DMS114 treated with DMSO at 0.1 percent for 48 hours (cell line): ENCODE measurements at regions not wholly inside any gene's neighbourhood (a gene's known extent, or its start where the extent isn't known, plus 50 kb on each side); places are given as distances from the start of the nearest gene placed in this dataset.
"Not testable (repeated sequence)": the region's sequence is repeated elsewhere in the genome, so short reads cannot be mapped to it uniquely, and the experiment has no call there.

Source experiments
- DNase-seq: peaks from one replicate; lab custom pipeline; 2025; ENCODE audit not compliant: unreplicated experiment; lab: John Stamatoyannopoulos, UW

DNA sequence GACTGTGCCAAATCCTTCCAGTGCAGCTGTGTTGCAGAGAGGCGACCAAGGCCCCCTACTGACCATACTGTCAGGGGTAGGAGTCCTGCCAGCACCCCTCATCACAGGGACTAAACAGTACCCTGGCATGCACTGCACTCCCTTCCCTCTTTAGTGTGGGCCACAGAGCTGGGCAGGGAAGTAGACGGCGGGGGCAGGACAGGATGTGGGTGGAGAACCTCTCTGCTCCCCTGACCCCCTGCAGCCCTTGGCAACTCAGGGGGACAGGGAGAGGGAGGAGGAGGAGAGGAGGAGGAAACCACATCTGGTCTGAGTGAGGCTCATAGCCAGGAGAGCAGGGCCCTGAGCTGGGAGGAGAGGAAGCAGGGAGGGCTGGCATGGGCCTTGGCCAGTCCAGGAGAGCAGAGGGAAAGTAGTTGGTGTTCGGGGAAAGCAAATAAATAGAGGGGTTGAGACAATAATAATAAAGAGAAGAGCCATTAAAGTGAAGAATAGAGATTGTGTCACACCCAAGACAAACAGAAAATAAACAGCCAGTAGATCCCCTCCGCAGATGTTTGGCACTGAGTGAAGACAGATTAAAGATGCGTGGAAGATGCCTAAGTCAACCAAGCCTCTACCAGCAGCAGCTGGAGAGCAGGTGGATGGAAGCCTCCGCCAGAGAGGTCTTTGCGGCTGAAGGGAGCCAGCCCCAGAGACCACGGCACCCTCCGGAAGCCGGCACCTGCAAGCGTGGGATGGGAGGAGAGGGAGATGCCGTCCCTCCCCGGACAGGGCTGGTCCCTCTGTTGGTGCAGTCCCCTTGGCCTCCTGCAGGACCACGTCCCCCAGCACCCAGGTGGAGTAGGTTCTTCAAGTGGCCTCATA is 61.5 kb downstream of the RPUSD4 start:
- no peak for DNase-seq

DNA sequence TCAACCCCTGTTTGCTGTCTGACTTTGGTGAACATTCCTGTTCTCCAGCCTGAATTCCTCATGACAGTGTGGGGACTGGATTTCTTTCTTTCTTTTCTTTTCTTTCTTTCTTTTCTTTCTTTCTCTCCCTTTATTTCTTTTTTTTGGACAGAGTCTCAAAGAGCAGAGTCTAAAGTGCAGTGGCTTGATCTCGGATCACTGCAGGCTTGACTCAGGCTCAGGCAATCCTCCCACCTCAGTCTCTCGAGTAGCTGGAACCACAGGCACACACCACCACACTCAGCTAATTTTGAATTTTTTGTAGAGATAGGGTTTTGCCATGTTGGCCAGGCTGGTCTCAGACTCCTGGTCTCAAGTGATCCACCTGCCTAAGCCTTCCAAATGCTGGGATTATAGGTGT is 63.1 kb downstream of the RPUSD4 start:
- DNase-seq: no peak

DNA sequence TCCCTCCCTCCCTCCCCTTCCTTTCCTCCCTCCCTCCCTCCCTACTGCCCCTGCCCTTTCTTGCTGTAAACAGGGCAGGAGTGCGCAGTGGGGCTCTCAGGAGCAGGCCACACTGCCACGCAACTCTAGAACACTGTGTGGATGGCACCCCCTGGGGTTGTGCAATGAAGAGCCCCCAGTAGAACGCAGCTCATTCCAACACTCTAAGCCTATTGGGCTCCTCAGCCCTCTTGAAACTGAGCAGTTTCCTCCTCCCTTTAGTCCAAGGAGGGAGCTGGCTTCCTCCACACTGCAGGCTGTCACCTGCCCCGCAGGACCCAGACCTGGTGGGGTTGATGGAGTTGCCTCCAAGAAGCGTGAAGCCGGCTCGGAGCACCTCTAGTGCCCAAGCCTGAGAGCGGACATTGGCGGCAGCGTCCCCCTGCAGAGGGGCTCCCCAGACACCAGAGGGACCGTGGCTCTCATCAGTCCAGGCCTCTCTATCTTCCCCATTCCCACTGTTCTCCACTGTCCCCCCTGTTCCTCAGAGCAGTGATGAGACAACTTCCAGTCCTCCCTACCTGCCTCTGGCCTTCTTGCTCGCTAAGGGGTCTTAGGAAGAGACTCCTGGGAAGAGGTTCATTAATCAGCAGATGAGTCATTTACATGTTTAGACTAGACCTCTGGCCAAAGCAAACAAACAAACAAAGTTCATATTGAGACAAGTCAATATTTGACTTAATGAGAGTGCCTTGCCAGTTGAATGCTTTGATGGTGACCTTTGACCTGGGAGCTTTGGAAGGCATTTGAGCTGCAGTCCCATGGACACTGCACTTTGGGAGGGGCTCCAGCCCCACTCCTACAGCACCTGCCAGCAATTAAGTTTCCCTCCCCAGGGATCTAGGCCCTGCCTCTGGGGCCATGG is 64.0 kb downstream of the RPUSD4 start:
- DNase-seq: no peak

DNA sequence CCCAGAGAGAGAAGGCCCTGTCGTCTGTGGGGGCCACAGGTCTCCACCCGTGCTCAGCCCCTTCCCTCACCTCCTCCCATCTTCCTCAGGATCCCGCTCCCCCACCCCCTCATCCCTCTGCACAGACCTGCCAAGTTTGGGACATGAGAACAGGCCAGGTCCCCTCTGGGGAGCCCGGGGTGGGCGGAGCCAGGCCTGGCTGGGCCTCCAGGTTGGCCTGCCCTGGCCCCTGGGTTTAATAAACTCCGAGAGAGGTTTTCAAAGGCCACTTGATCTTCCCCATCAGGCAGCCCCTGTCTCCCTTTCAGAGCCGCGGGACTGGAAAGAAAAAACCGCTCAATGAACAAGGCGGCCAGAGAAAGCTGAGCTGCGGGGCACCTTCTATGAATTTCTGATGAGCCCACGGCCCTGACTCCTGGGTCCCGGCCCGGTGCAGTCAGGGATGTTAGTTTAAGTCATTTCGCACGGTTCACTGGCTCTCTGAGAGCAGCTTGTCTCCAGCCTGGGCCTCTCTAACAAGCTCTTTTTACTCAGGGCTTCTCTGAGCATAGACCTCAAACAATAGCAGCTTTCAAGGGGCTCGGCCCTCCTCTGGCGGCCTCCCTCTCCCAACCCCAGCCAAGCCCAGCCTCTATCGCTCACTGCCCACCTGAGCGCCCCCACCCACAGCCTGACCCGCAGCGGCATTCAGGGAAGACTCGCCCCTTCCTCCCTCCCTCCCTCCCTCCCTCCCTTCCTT is 64.8 kb downstream of the RPUSD4 start:
- DNase-seq: no peak

DNA sequence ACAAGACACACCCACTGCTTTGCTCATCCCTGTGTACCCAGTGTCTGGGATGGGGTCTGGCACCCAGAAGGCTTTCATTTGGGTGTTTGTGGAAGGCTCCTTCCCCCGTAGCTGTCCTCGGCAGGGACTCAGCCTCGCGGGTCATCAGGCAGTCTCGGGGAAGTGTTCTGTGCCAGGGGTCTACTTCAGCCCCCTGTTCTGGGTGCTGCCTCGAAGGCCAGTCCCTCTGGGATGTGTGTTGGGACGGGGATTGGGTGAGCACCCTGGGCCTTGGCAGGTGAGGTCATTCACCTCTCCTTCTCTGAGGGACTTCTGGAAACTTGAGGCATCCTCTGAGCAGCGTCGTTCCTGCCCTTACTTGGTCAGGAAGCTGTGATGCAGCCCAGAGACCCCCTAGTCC is 65.5 kb downstream of the RPUSD4 start:
- no peak for DNase-seq

DNA sequence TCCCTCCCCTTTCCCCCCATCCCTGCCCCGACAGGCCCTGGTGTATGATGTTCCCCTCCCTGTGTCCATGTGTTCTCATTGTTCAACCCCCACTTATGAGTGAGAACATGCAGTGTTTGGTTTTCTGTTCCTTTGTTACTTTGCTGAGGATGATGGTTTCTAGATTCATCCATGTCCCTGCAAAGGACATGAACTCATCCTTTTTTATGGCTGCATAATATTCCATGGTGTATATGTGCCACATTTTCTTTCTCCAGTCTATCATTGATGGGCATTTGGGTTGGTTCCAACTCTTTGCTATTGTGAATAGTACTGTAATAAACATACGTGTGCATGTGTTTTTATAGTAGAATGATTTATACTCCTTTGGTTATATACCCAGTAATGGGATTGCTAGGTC is 68.0 kb downstream of the RPUSD4 start:
- DNase-seq: not testable (repeated sequence)

DNA sequence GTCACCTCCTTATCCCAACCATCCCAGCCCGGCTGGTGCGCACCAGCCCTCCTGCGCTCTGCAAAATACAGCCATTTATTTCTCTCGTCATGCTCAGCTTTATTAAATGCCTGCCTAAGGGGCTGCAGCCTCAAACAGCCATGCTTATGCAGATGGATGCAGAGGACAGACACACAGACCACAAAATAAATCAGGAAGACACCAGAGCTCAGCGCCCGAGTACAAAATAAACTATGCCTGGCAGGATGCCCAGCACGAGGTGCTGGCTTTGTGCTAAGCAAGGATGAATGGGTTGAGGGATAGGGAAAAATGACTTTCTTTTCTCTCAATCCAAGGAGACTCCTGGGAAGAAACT is 70.5 kb downstream of the RPUSD4 start:
- DNase-seq: no peak

DNA sequence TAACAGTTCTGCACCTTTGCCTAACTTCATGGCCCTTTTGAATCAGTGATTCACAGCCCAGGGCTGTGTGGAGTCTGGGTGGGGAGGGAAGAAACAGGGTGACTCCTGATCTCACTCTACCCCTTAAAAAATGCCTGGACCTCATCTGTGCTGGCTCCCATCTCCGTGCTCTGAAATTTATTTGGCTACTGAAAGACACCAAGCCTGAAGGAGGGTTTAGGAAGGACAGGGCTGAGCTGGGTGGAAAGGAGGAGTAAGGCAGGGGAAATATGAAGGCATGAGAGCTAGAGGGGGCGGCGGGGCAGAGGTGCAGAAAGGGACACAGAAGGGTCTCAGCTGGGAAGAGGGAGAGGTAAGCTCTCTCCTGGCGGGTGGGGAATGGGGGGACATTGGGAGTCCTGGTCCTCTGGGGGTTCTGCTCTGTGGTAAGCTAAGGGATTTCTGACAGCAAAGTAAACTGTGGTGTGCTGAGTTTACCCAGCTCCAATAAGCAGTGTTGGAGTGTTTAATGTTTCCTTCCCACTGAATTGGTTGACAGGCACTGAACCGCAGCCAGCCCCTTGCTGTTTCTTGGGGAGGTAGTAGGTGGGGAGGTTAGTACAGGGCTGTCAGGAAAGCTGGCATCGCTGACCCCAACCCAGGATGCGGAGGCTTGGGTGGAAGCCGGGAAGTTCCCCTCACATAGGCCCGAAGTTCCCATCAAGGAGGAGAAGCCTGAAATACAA is 71.1 kb downstream of the RPUSD4 start:
- DNase-seq: no peak

DNA sequence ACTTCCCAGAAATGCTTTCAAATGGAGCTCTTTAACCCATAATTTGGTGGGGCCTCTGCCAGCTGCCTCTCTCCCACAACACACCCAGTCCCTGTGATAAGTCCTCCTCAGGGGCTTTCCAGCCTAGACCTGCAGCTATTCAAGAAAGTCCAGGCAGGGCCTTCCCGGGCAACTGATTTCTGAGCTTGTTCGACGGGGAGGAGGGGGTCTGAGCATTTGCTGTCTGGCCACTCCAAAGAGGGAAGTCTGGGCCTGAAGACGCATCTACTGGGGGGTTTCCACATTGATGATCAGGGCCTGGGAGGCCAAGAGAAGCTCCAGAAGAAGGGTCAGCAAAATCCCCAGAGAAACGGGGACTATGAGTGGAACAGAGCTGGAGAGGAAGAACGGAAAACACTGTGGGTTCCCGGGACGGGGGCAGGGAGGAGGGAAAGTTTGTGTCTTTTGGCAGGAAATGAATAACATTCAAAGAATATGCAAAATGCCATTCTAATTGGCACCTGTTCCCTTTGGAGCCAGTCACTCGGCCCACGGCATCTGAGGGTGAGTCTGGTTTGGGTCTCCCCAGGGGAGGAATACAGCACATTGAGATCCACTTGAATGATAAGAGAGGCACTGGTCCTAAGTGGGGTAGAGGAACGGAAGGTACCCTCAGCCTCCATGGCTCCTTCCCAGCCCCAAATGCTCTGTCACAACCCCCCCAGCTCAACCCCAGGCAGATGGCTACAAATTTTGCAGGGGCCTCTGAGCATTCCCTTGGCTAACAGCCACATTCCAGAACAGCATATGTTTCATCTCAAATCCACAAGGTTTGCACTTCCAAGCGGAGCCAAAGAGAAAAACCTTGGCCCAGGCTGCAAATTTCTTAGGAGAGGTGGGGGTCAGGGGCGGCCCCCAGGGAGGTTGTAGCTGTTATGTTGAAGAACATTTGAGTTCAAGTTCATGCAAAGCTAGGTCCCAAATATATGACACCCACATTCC is 72.0 kb downstream of the RPUSD4 start:
- DNase-seq: no peak

DNA sequence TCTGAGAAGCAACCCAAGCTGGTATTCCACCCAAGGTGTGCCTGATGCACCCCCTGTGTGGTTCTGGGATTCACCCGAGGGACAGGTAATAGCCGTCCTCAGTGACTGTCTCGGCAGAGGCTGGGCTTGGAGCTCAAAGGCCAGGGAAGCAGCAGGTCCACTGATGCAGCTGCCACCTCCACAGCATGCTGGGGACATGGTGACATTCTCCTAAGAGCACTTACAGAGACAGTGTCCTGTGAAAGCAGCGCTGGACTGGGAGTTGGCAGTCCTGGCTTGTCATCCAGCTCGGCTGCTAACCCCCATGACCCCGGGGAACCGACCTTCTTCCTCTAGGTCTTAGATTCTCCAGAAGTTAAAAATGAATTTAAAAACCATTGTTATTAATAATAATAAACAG is 72.8 kb downstream of the RPUSD4 start:
- no peak for DNase-seq

DNA sequence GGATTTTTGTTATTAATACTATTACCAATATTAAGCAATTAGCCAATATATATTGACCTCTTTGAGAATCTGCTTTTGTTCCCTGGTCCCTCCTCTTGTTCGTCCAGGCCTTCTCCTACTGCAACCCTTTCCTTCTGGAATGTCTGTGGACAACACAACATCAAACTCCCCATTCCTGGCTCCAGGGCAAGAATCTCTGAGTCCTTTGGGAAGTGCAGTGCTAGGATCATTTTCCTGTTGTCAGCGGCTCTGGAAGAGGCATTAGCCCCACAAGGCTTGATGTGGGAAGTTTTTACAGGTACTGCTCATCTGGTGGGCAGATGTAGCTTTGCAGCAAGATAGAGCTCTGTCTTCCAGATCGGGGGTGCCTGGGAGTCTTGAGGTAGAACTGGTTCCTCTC is 74.3 kb downstream of the RPUSD4 start:
- DNase-seq: no peak

DNA sequence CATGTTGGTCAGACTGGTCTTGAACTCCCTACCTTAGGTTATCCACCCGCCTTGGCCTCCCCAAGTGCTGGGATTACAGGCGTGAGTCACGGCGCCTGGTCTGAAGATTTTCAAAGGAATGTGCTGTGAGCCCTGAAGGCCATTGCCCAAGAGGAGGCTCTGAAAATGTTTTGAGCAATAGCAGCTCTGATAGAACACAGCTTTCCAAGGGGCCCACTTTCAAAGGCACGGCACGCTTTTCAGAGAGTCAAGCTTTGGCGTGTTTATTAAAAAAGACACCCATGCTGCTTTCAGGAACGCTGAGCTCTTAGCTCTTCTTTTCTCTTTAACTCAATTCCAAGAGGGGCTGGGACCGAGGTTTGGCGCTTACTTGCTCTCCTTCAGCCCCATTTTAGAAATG is 73.8 kb upstream of the CDON start:
- DNase-seq: no peak

DNA sequence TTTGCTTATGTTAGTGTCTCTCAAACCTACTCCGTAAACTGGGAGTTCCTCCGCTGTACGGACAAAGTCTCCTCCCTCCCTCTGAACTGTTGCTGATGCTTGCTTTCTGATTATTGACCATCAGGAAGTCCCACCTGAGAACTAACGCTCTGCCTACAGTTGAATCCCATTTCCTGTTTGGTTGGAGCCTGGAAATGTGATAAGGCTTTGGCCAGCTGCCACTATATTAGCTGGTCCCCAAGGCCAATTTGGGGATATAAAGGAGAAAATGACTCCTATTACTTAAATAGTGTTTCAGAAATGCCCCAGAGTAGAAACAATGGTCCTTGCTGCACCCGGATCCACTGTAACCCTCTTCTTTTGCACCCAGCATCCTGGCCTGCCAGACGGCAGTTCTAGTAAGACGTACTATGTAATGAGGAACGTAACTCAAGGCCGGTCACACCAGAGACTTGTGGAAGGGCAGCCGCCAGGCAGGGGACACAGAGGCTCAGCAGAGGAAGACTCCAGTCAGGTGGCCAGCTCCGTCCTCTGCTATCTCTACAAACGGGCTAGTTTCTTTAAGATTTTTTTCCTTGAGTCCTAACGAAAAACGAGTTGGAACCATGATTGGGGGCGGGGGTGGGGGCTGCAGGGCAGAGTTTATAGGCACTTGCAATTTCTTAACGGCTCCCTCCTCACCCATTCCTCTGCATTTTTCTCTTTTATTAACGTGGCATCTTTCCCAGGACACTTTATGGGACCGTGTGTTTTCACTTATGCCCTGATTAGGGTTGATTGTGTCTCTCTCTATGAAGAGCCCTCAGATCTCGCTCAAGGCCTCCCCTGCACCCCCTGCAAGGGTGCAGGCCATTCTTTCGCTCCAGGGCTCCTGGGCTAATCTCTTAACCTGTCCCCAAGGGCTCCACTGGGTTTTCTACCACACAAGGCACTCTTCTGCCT is 72.8 kb upstream of the CDON start:
- no peak for DNase-seq

DNA sequence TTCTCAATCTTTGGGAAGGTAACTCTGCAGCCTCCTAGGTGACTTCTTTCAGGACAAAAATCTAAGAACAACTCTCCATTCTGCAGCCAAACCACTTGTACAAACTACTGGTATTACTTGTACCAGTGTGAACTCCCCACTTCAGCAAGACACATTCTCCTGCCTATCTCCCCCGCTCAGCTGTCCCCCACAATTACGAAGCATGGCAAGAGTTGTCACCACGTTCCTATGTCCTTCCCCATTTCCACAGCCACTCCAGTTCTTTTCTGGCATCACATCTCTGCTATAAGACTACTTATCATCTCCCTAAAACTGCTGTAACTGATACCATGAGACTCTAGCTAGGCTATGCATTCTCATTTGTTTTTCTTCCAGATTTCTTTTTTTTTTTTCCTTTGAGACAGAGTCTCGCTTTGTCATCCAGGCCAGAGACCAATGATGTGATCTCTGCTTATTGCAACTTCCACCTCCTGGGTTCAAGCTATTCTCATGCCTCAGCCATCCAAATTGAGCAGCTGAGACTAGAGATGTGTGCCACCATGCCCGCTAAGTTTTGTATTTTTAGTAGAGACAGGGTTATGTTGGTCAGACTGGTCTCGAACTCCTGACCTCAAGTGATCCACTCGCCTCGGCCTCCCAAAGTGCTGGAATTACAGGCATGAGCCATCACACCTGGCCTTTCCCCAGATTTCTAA is 71.9 kb upstream of the CDON start:
- DNase-seq: no peak

DNA sequence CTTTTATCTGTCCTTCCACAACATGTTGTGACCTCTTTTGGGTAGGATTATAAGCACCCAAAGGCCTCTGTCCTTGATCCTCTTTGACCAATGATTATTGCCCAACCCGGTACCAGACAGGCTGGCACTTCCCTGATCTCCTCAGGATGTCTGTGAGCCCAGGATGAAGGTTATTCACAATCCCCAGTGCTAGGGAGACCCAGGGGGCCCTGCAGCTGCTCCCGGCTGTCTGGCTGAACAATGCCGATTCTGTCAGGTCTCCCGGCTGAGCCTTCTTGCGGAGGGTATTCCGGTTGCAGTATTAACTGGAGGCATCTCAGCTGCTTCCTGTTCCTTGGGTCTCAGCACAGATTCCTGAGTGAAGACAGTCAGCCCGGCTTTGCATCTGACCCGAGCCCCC is 71.2 kb upstream of the CDON start:
- no peak for DNase-seq

DNA sequence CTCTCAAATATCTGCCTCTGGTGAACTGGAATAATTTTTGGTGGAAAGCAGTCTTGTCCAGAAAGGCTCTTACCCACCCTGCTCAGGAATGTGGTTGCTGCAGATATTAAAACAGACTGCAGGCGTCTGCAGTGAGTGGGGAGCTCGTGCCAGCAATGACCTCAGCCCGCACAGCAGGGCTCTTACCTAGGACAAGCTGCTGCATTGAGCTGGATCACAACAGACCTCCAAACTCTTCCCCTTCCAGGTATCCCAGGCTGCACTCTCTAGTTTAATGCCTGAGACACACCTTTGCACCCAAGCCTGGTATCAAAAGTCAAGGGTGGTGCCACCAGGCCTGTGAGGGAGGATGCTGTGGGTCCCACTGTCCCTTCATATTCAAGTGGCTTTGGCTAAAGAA is 69.7 kb upstream of the CDON start:
- no peak for DNase-seq

DNA sequence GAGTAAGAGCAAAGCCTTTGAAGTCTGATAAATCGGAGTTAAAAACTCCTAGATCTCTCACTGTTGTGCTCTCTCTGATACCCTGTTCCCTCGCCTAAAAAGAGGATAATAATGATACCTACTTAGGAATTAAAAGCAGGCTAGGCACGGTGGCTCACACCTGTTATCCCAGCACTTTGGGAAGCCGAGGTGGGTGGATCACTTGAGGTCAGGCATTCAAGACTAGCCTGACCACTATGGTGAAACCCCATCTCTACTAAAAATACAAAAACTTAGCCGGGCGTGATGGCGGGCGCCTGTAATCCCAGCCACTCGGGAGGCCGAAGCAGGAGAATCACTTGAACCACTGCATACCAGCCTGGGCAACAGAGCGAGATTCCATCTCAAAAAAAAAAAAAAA is 68.1 kb upstream of the CDON start:
- not testable (repeated sequence) for DNase-seq
